Vagina (tissue), 2 donors: ENCODE measurements at regions not wholly inside any gene's neighbourhood (a gene's known extent, or its start where the extent isn't known, plus 50 kb on each side); places are given as distances from the start of the nearest gene placed in this dataset.

Experiments
- DNase-seq, 2 donors: peaks; one replicate each; pipeline ENCODE4 v3.0.0-alpha.2; 2017; ENCODE audit errors: extremely low spot score in 2 of 2
- H3K27ac ChIP-seq: fragments of 200-600 bp; sonication (generic); one replicate; pipeline ENCODE4 v1.5.1; 2019
- H3K27me3 ChIP-seq: fragments of 200-600 bp; sonication (generic); one replicate; pipeline ENCODE4 v1.5.1; 2019
- H3K36me3 ChIP-seq, 2 donors: fragments of 200-600 bp; sonication (generic); one replicate each; pipeline ENCODE4 v1.5.1; 2017 to 2019
- H3K4me1 ChIP-seq: fragments of 200-600 bp; sonication (generic); one replicate; pipeline ENCODE4 v1.5.1; 2019
- H3K4me3 ChIP-seq, 2 donors: fragments of 200-600 bp; sonication (generic); 1 replicate in 1 of 2; 2 replicates in 1 of 2; pipeline ENCODE4 v1.5.1; 2016 to 2019
- H3K9me3 ChIP-seq: fragments of 200-600 bp; sonication (generic); one replicate; pipeline ENCODE4 v1.5.1; 2019
- POLR2A ChIP-seq, 2 donors: fragments of 450-650 bp; IDR thresholded peaks; one replicate each; pipeline ENCODE4 v1.6.1; 2017; ENCODE audit warnings: antibody characterized with exemption in 2 of 2, mild to moderate bottlenecking in 2 of 2, moderate library complexity in 2 of 2
- POLR2AphosphoS5 ChIP-seq, 2 donors: sonication (generic); formaldehyde crosslinking; IDR thresholded peaks; one replicate each; pipeline ENCODE4 v1.9.0; 2017; ENCODE audit warnings: antibody characterized with exemption in 2 of 2, mild to moderate bottlenecking in 2 of 2, low read depth in 1 of 2; ENCODE audit not compliant: insufficient read depth in 1 of 2
- intact Hi-C: fragments of 100-400 bp; cut with DNase I; formaldehyde crosslinking; loops from one replicate; pipeline ENCODE4 v1.15.1; 2023
- TF ChIP-seq, protein P1 (sequence below), 3 experiments: fragments of 450-650 bp in 2 of 3; fragments of 200-600 bp in 1 of 3; sonication (generic) in 1 of 3; IDR thresholded peaks; one replicate each; pipeline ENCODE4 v1.5.1; 2017 to 2019; ENCODE audit warnings: antibody characterized with exemption in 3 of 3, mild to moderate bottlenecking in 2 of 3, moderate library complexity in 2 of 3

DNA sequence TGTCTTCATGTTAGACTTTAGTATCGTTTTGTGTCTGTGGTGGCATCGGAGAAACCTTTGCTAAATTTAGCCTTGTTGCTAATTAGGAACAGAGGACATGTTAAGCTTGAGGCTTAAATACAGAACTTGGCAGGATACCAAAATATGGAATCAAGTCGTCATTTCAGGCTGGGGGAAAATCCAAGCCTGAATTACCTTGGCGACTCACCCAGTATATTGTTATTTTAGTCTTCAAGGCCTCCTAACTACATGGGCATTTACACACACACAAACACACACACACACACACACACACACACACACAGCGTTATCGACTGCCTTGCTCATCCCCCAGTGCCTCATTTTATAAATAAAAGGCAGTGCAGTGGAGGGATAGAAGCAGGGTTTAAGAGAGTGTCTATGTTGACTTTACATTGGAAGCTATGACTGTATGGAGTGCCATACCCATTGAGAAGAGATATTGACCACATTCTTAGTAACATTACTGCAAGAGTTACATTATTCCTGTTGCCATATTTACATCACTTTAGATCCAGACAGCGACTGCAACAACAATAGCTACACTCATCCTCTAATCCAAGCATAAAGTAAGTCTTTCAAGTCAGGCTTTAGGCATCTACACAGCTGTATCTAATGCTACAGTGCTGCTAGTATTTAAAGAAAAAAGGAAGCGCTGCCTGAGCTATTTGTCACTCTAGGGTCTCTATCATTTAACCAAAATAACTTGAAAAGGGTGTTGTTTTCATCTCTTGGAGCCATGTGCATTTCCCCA is 210.8 kb upstream of the SEMA6D start:
- Histone ChIP-seq H3K27me3 (no peaks in the 10 kb centered on the region), H3K4me1 (no peaks in the 10 kb centered on the region), H3K4me3 (no peak overlapping the region), H3K27ac (no peak overlapping the region), H3K9me3 (no peaks in the 10 kb centered on the region), H3K36me3 (no peaks in the 10 kb centered on the region)
- TF ChIP-seq POLR2A (IDR thresholded peaks at IDR 0.05) (no peak), POLR2AphosphoS5 (IDR thresholded peaks at IDR 0.05; ENCODE audit: insufficient read depth in 1 of 2, low read depth in 1 of 2) (no peak)
- TF ChIP-seq, protein P1, sequence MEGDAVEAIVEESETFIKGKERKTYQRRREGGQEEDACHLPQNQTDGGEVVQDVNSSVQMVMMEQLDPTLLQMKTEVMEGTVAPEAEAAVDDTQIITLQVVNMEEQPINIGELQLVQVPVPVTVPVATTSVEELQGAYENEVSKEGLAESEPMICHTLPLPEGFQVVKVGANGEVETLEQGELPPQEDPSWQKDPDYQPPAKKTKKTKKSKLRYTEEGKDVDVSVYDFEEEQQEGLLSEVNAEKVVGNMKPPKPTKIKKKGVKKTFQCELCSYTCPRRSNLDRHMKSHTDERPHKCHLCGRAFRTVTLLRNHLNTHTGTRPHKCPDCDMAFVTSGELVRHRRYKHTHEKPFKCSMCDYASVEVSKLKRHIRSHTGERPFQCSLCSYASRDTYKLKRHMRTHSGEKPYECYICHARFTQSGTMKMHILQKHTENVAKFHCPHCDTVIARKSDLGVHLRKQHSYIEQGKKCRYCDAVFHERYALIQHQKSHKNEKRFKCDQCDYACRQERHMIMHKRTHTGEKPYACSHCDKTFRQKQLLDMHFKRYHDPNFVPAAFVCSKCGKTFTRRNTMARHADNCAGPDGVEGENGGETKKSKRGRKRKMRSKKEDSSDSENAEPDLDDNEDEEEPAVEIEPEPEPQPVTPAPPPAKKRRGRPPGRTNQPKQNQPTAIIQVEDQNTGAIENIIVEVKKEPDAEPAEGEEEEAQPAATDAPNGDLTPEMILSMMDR (IDR thresholded peaks at IDR 0.05), result no peak
- DNase-seq, result no peak
- intact Hi-C loops, result no loop called here

DNA sequence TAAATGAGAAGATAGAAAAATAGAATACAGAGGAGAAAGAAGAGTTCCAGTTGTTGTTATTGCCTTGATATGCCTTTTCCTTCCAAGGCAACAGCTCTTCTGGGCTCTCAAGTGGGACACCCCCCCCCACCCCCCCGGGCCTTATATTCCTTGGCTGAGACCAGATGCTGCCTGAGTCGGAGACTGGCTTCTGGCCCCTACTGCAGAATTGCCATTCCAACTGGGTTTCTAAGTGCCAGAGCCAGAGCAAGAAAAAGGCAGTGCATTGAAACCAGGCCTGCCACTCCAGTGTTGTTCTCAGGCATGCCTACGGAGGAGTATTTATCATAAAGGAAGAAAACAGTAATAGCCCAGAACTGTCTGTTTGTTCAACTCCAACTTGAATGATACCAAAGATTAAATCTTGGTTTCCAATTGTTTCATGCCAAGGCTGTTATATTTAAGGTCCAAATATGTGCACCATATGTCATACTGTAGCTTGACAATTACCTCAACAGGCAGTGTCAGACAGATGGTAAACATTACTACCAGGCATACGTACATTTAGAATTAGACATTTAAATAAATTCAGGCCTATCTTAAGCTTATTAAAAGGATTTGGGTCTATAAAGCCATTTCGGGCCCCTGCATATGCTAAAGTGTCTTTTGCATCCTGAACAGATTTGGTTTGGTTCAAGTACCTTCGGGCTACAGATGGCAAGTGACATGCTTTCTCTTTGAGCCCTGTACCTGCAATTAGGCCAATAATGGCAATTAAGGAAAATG is 209.9 kb upstream of the SEMA6D start:
- Histone ChIP-seq H3K36me3 (no peaks in the 10 kb centered on the region), H3K4me1 (no peaks in the 10 kb centered on the region), H3K4me3 (no peak overlapping the region), H3K9me3 (no peaks in the 10 kb centered on the region), H3K27me3 (no peaks in the 10 kb centered on the region), H3K27ac (no peak overlapping the region)
- DNase-seq, result no peak
- intact Hi-C loops, result no loop called here
- TF ChIP-seq, protein P1 (IDR thresholded peaks at IDR 0.05), result no peak
- TF ChIP-seq POLR2A (IDR thresholded peaks at IDR 0.05) (no peak), POLR2AphosphoS5 (IDR thresholded peaks at IDR 0.05; ENCODE audit: insufficient read depth in 1 of 2, low read depth in 1 of 2) (no peak)

DNA sequence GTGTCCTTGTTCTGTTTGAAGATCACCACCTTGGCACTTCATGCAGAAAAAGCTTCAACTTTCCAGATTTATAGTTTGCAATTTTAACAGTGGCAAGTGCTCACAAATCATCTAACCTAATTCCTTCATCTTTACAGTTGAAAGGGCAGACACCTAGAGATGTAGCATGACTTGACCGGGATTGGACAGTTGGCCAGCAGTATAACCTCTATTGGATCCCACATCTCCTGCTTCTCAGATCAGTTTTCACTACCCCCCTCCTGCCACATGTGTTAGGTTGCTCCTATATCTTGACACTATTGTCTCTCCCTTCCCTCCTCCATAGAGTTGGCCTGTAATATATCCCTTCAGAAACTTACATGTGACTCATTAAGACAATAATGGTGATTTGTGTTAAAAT is 206.0 kb upstream of the SEMA6D start:
- Histone ChIP-seq H3K27ac (no peak overlapping the region), H3K9me3 (no peaks in the 10 kb centered on the region)
- DNase-seq, result no peak

DNA sequence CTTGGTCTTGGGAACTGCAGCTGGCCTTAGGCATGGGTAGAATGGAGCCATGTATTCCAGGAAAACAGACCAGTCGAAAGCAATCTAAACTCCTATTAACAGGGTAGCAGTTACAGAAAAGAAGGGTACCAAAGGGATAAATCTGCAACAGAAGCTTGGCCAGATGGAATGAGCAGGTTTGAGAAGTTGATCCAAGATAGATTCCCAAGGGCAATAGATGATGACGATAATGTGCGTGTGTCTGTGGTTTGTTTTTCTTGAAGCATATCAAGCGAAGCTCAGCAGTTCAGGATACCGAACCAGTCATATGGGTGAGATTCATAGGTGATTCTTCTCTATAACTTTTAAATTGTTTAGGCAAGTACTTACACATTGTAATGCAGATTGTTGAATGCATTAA is 203.8 kb upstream of the SEMA6D start:
- TF ChIP-seq POLR2A (IDR thresholded peaks at IDR 0.05) (no peak), POLR2AphosphoS5 (IDR thresholded peaks at IDR 0.05; ENCODE audit: insufficient read depth in 1 of 2, low read depth in 1 of 2) (no peak)
- TF ChIP-seq, protein P1 (IDR thresholded peaks at IDR 0.05), result no peak
- peaks cover 16% of the 10 kb centered on the region for H3K4me1 ChIP-seq
- no peaks in the 10 kb centered on the region for H3K27me3 ChIP-seq
- no peak overlapping the region for H3K4me3 ChIP-seq
- H3K9me3 ChIP-seq, result no peaks in the 10 kb centered on the region
- no peaks in the 10 kb centered on the region for H3K36me3 ChIP-seq
- DNase-seq, result no peak
- intact Hi-C loops, result no loop called here
- no peak overlapping the region for H3K27ac ChIP-seq

More for the DNA sequence above, 206.0 kb upstream of the SEMA6D start:
- H3K27me3 ChIP-seq, result no peaks in the 10 kb centered on the region
- no peaks in the 10 kb centered on the region for H3K36me3 ChIP-seq
- no peak for TF ChIP-seq POLR2AphosphoS5 (IDR thresholded peaks at IDR 0.05; ENCODE audit: insufficient read depth in 1 of 2, low read depth in 1 of 2)
- TF ChIP-seq, protein P1 (IDR thresholded peaks at IDR 0.05), result no peak
- no peak for TF ChIP-seq POLR2A (IDR thresholded peaks at IDR 0.05)
- no peaks in the 10 kb centered on the region for H3K4me1 ChIP-seq
- intact Hi-C loops, result no loop called here
- no peak overlapping the region for H3K4me3 ChIP-seq

DNA sequence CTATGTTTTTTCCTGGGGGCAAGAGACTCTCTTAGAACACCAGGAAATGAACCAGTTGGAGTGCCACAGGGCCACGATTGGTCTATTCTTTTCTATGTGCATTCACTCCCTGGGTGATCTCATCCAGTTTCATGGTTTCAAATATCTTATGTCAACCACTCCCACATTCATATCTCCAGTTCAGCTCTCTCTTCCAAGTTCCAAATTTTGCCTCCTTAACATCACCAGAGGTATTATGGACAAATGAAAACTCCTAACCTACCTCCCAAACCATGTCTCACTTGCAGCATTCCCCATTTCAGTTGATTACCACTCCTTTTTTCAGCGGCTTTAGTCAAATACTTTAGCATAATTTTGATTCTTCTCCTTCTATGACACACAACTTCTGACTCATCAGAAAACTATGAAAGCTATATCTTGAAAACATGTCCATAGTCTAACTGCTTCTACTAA is 203.1 kb upstream of the SEMA6D start:
- Histone ChIP-seq H3K4me1 (peaks cover 18% of the 10 kb centered on the region), H3K9me3 (no peaks in the 10 kb centered on the region), H3K27ac (no peak overlapping the region), H3K27me3 (no peaks in the 10 kb centered on the region), H3K4me3 (no peak overlapping the region), H3K36me3 (no peaks in the 10 kb centered on the region)
- TF ChIP-seq, protein P1 (IDR thresholded peaks at IDR 0.05), result no peak
- TF ChIP-seq POLR2AphosphoS5 (IDR thresholded peaks at IDR 0.05; ENCODE audit: insufficient read depth in 1 of 2, low read depth in 1 of 2), result no peak
- no peak for TF ChIP-seq POLR2A (IDR thresholded peaks at IDR 0.05)
- no peak for DNase-seq
- intact Hi-C loops, result no loop called here
